ENCODE measurements at regions not wholly inside any gene's neighbourhood (a gene's known extent, or its start where the extent isn't known, plus 50 kb on each side); places are given as distances from the start of the nearest gene placed in this dataset.

DNA sequence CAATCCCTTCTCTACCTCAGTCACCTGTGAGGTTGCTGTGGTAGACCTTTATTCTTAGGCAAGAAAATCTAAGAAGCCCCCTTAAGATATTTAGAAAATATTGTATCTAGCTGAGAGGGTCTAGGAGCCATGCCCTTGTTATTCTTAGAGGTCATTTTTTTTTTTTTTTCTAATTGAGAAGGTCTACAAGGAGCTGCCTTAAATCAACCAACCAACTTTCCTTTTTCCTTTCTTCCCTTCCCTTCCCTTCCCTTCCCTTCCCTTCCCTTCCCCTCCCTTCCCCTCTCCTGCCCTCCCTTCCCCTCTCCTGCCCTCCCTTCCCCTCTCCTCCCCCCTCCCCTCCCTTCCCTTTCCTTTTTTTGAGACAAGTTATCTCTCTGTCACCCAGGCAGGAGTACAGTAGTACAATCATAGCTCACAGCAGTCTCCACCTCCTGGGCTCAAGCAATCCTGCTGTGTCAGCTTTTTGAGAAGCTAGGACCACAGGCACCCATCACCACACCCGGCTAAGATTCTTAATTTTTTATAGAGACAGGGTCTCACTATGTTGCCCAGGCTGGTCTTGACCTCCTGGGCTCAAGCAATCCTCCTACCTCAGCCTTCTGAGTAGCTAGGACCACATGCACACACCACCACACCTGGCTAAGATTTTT lies 668.4 kb upstream of the FBXO33 start:
- no peak for TF ChIP-seq YY1 (IDR thresholded peaks at IDR 0.05)
- TF ChIP-seq, protein P1, sequence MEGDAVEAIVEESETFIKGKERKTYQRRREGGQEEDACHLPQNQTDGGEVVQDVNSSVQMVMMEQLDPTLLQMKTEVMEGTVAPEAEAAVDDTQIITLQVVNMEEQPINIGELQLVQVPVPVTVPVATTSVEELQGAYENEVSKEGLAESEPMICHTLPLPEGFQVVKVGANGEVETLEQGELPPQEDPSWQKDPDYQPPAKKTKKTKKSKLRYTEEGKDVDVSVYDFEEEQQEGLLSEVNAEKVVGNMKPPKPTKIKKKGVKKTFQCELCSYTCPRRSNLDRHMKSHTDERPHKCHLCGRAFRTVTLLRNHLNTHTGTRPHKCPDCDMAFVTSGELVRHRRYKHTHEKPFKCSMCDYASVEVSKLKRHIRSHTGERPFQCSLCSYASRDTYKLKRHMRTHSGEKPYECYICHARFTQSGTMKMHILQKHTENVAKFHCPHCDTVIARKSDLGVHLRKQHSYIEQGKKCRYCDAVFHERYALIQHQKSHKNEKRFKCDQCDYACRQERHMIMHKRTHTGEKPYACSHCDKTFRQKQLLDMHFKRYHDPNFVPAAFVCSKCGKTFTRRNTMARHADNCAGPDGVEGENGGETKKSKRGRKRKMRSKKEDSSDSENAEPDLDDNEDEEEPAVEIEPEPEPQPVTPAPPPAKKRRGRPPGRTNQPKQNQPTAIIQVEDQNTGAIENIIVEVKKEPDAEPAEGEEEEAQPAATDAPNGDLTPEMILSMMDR (IDR thresholded peaks at IDR 0.05; ENCODE audit: low read depth, low read length, missing input control): no peak
- TF ChIP-seq TAF1 (conservative IDR thresholded peaks at IDR 0.05): no peak
- TF ChIP-seq, protein P2, sequence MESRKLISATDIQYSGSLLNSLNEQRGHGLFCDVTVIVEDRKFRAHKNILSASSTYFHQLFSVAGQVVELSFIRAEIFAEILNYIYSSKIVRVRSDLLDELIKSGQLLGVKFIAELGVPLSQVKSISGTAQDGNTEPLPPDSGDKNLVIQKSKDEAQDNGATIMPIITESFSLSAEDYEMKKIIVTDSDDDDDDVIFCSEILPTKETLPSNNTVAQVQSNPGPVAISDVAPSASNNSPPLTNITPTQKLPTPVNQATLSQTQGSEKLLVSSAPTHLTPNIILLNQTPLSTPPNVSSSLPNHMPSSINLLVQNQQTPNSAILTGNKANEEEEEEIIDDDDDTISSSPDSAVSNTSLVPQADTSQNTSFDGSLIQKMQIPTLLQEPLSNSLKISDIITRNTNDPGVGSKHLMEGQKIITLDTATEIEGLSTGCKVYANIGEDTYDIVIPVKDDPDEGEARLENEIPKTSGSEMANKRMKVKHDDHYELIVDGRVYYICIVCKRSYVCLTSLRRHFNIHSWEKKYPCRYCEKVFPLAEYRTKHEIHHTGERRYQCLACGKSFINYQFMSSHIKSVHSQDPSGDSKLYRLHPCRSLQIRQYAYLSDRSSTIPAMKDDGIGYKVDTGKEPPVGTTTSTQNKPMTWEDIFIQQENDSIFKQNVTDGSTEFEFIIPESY (IDR thresholded peaks at IDR 0.05): no peak
- no peak for TF ChIP-seq JUND (IDR thresholded peaks at IDR 0.05)
- no peak for TF ChIP-seq HNF4A (conservative IDR thresholded peaks at IDR 0.05)
- TF ChIP-seq, protein P3, sequence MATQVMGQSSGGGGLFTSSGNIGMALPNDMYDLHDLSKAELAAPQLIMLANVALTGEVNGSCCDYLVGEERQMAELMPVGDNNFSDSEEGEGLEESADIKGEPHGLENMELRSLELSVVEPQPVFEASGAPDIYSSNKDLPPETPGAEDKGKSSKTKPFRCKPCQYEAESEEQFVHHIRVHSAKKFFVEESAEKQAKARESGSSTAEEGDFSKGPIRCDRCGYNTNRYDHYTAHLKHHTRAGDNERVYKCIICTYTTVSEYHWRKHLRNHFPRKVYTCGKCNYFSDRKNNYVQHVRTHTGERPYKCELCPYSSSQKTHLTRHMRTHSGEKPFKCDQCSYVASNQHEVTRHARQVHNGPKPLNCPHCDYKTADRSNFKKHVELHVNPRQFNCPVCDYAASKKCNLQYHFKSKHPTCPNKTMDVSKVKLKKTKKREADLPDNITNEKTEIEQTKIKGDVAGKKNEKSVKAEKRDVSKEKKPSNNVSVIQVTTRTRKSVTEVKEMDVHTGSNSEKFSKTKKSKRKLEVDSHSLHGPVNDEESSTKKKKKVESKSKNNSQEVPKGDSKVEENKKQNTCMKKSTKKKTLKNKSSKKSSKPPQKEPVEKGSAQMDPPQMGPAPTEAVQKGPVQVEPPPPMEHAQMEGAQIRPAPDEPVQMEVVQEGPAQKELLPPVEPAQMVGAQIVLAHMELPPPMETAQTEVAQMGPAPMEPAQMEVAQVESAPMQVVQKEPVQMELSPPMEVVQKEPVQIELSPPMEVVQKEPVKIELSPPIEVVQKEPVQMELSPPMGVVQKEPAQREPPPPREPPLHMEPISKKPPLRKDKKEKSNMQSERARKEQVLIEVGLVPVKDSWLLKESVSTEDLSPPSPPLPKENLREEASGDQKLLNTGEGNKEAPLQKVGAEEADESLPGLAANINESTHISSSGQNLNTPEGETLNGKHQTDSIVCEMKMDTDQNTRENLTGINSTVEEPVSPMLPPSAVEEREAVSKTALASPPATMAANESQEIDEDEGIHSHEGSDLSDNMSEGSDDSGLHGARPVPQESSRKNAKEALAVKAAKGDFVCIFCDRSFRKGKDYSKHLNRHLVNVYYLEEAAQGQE (IDR thresholded peaks at IDR 0.05): no peak
- TF ChIP-seq, protein P4, sequence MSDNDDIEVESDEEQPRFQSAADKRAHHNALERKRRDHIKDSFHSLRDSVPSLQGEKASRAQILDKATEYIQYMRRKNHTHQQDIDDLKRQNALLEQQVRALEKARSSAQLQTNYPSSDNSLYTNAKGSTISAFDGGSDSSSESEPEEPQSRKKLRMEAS (IDR thresholded peaks at IDR 0.05): no peak
